22Rv1 (cell line): ENCODE measurements at regions not wholly inside any gene's neighbourhood (a gene's known extent, or its start where the extent isn't known, plus 50 kb on each side); places are given as distances from the start of the nearest gene placed in this dataset.

Source experiments
- ZFX ChIP-seq: fragments of 450-650 bp; IDR thresholded peaks from 2 replicates; pipeline ENCODE4 v1.6.1; 2017; ENCODE audit warnings: antibody characterized with exemption, borderline replicate concordance
- TF ChIP-seq, protein P1 (sequence below): fragments of 450-650 bp; IDR thresholded peaks from 2 replicates; pipeline ENCODE4 v1.5.1; 2017; ENCODE audit warnings: mild to moderate bottlenecking

DNA sequence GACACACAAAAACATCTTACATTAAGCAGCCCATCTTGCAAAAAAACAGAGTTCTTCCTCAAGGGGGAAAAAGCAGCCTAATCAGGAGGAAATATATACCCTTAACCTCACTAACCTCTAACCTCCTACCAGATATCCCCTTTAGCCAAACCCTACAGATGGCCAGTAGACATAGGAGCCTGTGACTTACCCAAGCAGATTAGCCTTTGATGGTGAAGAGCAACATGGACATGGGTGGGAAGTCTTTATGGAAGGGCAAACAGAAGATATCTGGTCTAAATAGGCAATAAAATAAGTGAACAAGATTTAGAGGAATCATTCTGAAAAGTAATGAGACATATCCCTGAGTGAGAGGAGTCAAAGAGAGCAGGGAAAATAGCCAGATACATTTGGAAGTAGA, 119.4 kb upstream of the ARPP21 start:
- TF ChIP-seq, protein P1, sequence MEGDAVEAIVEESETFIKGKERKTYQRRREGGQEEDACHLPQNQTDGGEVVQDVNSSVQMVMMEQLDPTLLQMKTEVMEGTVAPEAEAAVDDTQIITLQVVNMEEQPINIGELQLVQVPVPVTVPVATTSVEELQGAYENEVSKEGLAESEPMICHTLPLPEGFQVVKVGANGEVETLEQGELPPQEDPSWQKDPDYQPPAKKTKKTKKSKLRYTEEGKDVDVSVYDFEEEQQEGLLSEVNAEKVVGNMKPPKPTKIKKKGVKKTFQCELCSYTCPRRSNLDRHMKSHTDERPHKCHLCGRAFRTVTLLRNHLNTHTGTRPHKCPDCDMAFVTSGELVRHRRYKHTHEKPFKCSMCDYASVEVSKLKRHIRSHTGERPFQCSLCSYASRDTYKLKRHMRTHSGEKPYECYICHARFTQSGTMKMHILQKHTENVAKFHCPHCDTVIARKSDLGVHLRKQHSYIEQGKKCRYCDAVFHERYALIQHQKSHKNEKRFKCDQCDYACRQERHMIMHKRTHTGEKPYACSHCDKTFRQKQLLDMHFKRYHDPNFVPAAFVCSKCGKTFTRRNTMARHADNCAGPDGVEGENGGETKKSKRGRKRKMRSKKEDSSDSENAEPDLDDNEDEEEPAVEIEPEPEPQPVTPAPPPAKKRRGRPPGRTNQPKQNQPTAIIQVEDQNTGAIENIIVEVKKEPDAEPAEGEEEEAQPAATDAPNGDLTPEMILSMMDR = no peak
- TF ChIP-seq ZFX = no peak
